Ectodermal cell (in vitro differentiated cells): ENCODE measurements at regions not wholly inside any gene's neighbourhood (a gene's known extent, or its start where the extent isn't known, plus 50 kb on each side); places are given as distances from the start of the nearest gene placed in this dataset.

Experiments
- H3K27ac ChIP-seq: 2 replicates; pipeline ENCODE4 v1.7.0; 2013; ENCODE audit warnings: mild to moderate bottlenecking, low read depth, low read length; ENCODE audit not compliant: insufficient read depth, poor library complexity, severe bottlenecking
- H3K27me3 ChIP-seq: 2 replicates; pipeline ENCODE4 v1.7.0; 2013; ENCODE audit warnings: mild to moderate bottlenecking, low read length; ENCODE audit not compliant: insufficient read depth, control insufficient read depth, poor library complexity, severe bottlenecking
- H3K36me3 ChIP-seq: one replicate; pipeline ENCODE4 v1.7.0; 2013; ENCODE audit warnings: low read length; ENCODE audit not compliant: control insufficient read depth, insufficient read depth
- H3K4me1 ChIP-seq: one replicate; pipeline ENCODE4 v1.7.0; 2013; ENCODE audit warnings: low read length; ENCODE audit not compliant: control insufficient read depth, insufficient read depth
- H3K4me3 ChIP-seq: 2 replicates; pipeline ENCODE4 v1.7.0; 2013; ENCODE audit warnings: low read depth, low read length, control low read depth; ENCODE audit not compliant: insufficient read depth
- H3K9me3 ChIP-seq: 2 replicates; pipeline ENCODE4 v1.7.0; 2013; ENCODE audit warnings: mild to moderate bottlenecking, low read length, moderate library complexity; ENCODE audit not compliant: control insufficient read depth
- WGBS, 2 experiments: methylation state at CpG; one replicate each; pipeline ENCODE4 v1.1.7; 2013; ENCODE audit warnings: missing lambda C conversion rate in 2 of 2; 5-methylcytosine and 5-hydroxymethylcytosine counted together

- Histone ChIP-seq H3K36me3 (no peaks in the 10 kb centered on the region), H3K27ac (no peak overlapping the region), H3K4me3 (no peak overlapping the region), H3K4me1 (no peaks in the 10 kb centered on the region), H3K27me3 (no peaks in the 10 kb centered on the region), H3K9me3 (no peaks in the 10 kb centered on the region)
- 83 to 91% methylated on average over 1 to 2 of the region's 2 CpGs for WGBS, 2 experiments
Observed at GRCh38 chr10:107930037-107930436, 765.5 kb upstream of the SORCS1 start.

GRCh38 chr10:107924458-107924857 is 760.0 kb upstream of the SORCS1 start:
- no peaks in the 10 kb centered on the region for H3K36me3 ChIP-seq
- 92 to 100% methylated on average over 3 to 4 of the region's 5 CpGs for WGBS, 2 experiments
- H3K27me3 ChIP-seq, result no peaks in the 10 kb centered on the region
- H3K4me3 ChIP-seq, result no peak overlapping the region
- no peak overlapping the region for H3K27ac ChIP-seq
- no peaks in the 10 kb centered on the region for H3K9me3 ChIP-seq
- H3K4me1 ChIP-seq, result no peaks in the 10 kb centered on the region

DNA sequence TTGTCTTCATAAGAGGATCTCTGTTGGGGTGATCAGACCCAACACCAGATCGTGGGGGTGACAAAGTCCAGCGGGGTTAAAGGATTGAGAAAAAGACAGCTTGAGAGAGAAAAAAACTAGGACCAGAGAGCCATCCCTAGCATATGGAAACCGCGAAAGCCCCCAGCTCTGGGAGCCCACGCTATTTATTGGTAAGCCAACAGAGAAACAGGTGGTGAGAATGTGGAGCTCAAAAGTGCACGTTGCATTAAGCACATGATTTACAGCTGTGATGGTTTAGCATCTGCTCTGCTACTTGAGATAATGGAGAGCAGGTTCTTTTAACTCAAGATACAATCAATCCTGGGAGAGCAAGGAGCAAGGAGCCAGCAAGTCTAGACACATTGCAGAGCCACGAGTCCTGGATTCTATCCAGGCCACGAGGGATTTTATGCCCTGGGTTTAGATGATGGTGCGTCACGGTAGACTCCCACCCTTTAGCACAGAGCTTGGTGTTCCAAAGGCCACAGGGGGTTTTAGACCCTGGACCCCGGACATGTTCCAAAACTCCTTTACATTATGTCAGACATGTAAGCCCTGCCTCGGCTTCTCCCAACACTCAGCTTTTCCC is 755.2 kb upstream of the SORCS1 start:
- WGBS, 2 experiments, result 93 to 94% methylated on average over 12 of the region's 12 CpGs
- Histone ChIP-seq H3K27me3 (peaks cover 15% of the 10 kb centered on the region), H3K36me3 (no peaks in the 10 kb centered on the region), H3K4me1 (peaks cover 7% of the 10 kb centered on the region), H3K27ac (no peak overlapping the region), H3K4me3 (no peak overlapping the region), H3K9me3 (no peaks in the 10 kb centered on the region)

DNA sequence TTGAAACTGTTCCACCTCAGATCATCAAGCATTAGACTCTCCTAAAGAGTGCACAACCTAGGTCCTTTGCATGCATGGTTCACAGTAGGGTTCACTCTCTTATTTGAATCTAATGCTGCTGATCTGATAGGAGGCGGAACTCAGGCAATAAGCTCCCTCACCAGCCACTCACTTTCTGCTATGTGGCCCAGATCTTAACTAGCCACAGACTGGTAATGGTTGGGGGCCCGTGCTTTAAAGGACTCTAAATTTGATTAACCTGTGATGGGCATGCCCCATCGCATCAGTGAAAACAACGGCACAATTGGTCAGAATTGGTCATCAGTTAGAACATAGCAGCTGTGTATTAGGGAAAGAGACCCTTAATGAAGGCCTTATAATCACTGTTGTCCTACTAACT is 753.7 kb upstream of the SORCS1 start:
- Histone ChIP-seq H3K4me3 (no peak overlapping the region), H3K36me3 (no peaks in the 10 kb centered on the region), H3K27me3 (peaks cover 15% of the 10 kb centered on the region), H3K4me1 (peaks cover 12% of the 10 kb centered on the region), H3K9me3 (no peaks in the 10 kb centered on the region), H3K27ac (no peak overlapping the region)
- 95 to 96% methylated on average over 4 of the region's 4 CpGs for WGBS, 2 experiments

- Histone ChIP-seq H3K9me3 (no peaks in the 10 kb centered on the region), H3K4me1 (peaks cover 12% of the 10 kb centered on the region), H3K36me3 (no peaks in the 10 kb centered on the region), H3K4me3 (peak overlapping the region; percentile 53), H3K27me3 (peaks cover 15% of the 10 kb centered on the region), H3K27ac (no peak overlapping the region)
- WGBS, 2 experiments, result 7 to 11% methylated on average over 8 of the region's 8 CpGs
Observed at GRCh38 chr10:107915215-107915610, 750.7 kb upstream of the SORCS1 start.

DNA sequence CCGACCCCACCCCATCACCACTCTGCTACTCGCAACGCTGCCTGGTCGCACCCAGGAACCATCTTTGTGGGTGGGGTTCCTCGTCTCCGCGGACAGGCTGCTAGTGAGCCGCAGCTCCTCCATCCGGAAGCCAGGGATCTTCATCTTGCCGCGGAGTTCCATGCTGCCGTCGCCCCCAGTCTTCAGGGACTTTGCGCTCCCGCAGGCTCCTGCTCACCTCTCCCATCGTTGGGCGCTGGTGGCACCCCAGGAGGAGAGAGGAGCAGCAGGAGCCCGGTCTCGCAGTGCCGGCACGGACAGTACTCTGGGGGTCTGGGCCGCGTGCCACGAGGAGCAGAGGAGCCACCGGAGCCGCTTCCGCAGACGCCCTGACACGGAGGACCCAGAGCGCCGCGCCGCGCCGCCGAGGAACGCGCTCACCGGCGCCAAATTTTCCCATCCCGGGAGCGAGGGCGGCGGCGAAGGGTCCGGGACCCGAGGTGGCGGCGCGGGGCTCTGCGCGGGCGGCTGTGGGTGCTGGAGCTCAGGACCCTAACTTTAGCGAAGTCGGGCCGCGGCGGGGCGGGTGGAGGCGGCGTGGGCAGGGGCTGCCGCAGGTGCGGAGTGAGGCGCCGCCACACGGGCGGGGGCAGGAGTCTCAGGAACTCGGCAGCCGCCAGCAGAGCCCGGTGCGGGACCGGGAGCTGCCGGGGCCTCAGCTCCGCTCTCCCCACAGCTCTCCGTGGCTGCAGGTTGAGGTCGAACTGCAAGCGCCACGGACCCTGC is 750.1 kb upstream of the SORCS1 start:
- 0% methylated on average over 78 of the region's 78 CpGs for WGBS, 2 experiments
- Histone ChIP-seq H3K9me3 (no peaks in the 10 kb centered on the region), H3K27me3 (peaks cover 15% of the 10 kb centered on the region), H3K27ac (no peak overlapping the region), H3K36me3 (no peaks in the 10 kb centered on the region), H3K4me3 (peak overlapping the region; percentile 53), H3K4me1 (peaks cover 12% of the 10 kb centered on the region)

GRCh38 chr10:107913317-107914294 is 749.1 kb upstream of the SORCS1 start:
- 14 to 15% methylated on average over 5 to 6 of the region's 6 CpGs for WGBS, 2 experiments
- Histone ChIP-seq H3K36me3 (no peaks in the 10 kb centered on the region), H3K27me3 (peaks cover 15% of the 10 kb centered on the region), H3K4me3 (peak overlapping the region; percentile 53), H3K4me1 (peaks cover 12% of the 10 kb centered on the region), H3K9me3 (no peaks in the 10 kb centered on the region), H3K27ac (peak overlapping the region; percentile 3)

DNA sequence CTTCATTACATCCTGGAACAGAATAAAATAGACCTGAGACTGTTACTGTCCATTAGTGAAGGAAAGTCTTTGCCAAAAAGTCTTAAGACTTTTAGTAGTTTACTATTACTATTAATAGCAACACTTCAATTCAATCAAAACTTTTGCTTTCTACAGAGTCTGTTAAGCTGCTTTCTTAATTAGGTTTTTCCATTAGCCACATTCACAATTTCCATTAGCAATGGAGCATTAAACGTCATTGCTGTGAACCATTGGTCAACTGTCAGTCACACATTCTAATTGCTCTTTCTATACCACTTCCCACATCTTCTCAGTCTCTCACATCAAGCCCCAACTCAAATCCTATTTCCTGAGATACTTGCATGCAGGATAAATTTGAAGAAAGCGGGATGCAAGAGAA is 736.6 kb upstream of the SORCS1 start:
- WGBS, 2 experiments, result 76 to 94% methylated on average over 1 to 2 of the region's 2 CpGs
- Histone ChIP-seq H3K36me3 (no peaks in the 10 kb centered on the region), H3K9me3 (no peaks in the 10 kb centered on the region)

DNA sequence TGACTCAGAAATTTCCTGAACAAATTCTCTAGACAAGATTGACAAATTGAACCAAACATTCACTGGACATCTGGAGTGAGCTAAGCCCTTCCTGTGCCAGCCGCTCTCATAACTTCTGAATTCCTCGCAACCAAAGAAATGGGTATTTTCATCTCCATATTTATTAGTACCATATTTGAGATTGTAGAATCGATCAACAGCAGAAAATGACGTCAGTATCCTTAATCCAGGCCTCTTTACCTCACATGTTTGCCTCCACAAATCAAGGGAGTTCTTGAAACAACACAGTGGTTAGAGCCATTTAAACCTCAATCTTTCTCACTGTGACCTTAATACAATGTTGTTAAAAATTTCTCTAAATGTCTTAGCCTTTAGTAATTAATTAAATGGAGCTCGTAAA is 735.6 kb upstream of the SORCS1 start:
- H3K9me3 ChIP-seq, result no peaks in the 10 kb centered on the region
- no peak overlapping the region for H3K27ac ChIP-seq
- H3K27me3 ChIP-seq, result no peaks in the 10 kb centered on the region
- no peak overlapping the region for H3K4me3 ChIP-seq
- 93 to 96% methylated on average over 5 of the region's 5 CpGs for WGBS, 2 experiments
- no peaks in the 10 kb centered on the region for H3K36me3 ChIP-seq
- H3K4me1 ChIP-seq, result peaks cover 8% of the 10 kb centered on the region

More for the DNA sequence above, 736.6 kb upstream of the SORCS1 start:
- Histone ChIP-seq H3K27ac (no peak overlapping the region), H3K4me1 (peaks cover 6% of the 10 kb centered on the region), H3K4me3 (no peak overlapping the region), H3K27me3 (no peaks in the 10 kb centered on the region)
